ENCODE measurements at regions not wholly inside any gene's neighbourhood (a gene's known extent, or its start where the extent isn't known, plus 50 kb on each side); places are given as distances from the start of the nearest gene placed in this dataset.
"Not testable (repeated sequence)": the region's sequence is repeated elsewhere in the genome, so short reads cannot be mapped to it uniquely, and the experiment has no call there.

GRCh38 chr3:118239253-118239652 lies 795.4 kb downstream of the IGSF11 start:
- no peak overlapping the region for H3K4me3 ChIP-seq (ENCODE audit: low read length)
- no peak for TF ChIP-seq CTCF (conservative IDR thresholded peaks at IDR 0.05; ENCODE audit: low read depth, low read length)
- no peak for DNase-seq (ENCODE audit: low read depth)

GRCh38 chr3:118244761-118245160 lies 789.9 kb downstream of the IGSF11 start:
- no peak overlapping the region for H3K4me3 ChIP-seq (ENCODE audit: low read length)
- DNase-seq (ENCODE audit: low read depth): no peak
- no peak for TF ChIP-seq CTCF (conservative IDR thresholded peaks at IDR 0.05; ENCODE audit: low read depth, low read length)

- H3K4me3 ChIP-seq (ENCODE audit: low read length): no peak overlapping the region
- no peak for TF ChIP-seq CTCF (conservative IDR thresholded peaks at IDR 0.05; ENCODE audit: low read depth, low read length)
- DNase-seq (ENCODE audit: low read depth): no peak
Measured at GRCh38 chr3:118245312-118245711, 789.3 kb downstream of the IGSF11 start.

GRCh38 chr3:118258850-118259249 lies 775.8 kb downstream of the IGSF11 start:
- not testable (repeated sequence) for H3K4me3 ChIP-seq (ENCODE audit: low read length); DNase-seq (ENCODE audit: low read depth)

GRCh38 chr3:118262800-118263402 lies 771.7 kb downstream of the IGSF11 start:
- H3K4me3 ChIP-seq (ENCODE audit: low read length): no peak overlapping the region
- no peak for TF ChIP-seq CTCF (conservative IDR thresholded peaks at IDR 0.05; ENCODE audit: low read depth, low read length)
- no peak for DNase-seq (ENCODE audit: low read depth)

GRCh38 chr3:118267588-118267987 lies 767.1 kb downstream of the IGSF11 start:
- DNase-seq (ENCODE audit: low read depth): no peak
- TF ChIP-seq CTCF (conservative IDR thresholded peaks at IDR 0.05; ENCODE audit: low read depth, low read length): no peak
- H3K4me3 ChIP-seq (ENCODE audit: low read length): no peak overlapping the region

- H3K4me3 ChIP-seq (ENCODE audit: low read length): no peak overlapping the region
- DNase-seq (ENCODE audit: low read depth): no peak
- TF ChIP-seq CTCF (conservative IDR thresholded peaks at IDR 0.05; ENCODE audit: low read depth, low read length): no peak
Measured at GRCh38 chr3:118269537-118270125, 765.0 kb downstream of the IGSF11 start.
